Testis (tissue), 2 donors: ENCODE measurements at regions not wholly inside any gene's neighbourhood (a gene's known extent, or its start where the extent isn't known, plus 50 kb on each side); places are given as distances from the start of the nearest gene placed in this dataset.

Experiments
- POLR2A ChIP-seq: fragments of 450-650 bp; IDR thresholded peaks from one replicate; pipeline ENCODE4 v1.6.1; 2017; ENCODE audit warnings: antibody characterized with exemption, mild to moderate bottlenecking, moderate library complexity
- TF ChIP-seq, protein P1 (sequence below), 3 experiments: fragments of 450-650 bp in 2 of 3; fragments of 200-600 bp in 1 of 3; sonication (generic) in 1 of 3; IDR thresholded peaks; one replicate each; pipeline ENCODE4 v1.5.1; 2016 to 2019; ENCODE audit warnings: antibody characterized with exemption in 3 of 3, mild to moderate bottlenecking in 2 of 3, moderate library complexity in 1 of 3

DNA sequence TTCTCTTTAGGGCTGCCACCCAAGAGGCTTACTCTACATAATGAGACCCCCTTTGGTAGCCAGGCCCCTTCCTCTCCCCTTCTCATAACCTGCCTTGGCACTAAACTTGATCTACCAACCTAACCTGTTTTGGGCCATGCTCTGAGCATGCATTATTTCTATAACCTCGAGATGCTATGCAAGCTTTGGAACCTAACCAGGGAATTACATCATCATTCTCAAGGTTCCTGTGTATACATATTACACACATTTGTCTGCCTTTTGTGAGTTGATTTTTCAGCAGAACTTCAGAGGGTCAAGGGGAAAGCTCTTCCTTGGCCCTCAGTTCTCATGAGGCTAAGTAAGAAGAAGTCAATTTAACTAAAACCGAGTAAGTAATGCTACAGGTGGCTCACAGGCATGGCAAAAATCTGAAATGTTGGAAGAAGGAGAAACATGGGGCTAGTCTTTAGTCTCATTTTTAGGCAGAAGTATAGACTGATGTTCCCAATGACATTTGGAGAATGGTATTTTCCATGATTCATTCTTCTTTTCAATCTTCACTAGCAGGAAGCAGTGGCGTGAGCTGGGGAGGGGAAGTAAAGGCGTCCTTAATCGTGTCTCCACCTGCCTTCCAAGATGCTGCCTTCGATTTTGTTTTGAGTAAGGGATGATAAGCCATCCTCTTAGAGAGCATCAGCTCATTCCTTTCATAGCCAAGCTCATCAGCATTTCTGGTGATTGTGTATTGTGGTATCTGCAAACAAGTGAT lies 308.4 kb downstream of the ABCC12 start:
- TF ChIP-seq, protein P1, sequence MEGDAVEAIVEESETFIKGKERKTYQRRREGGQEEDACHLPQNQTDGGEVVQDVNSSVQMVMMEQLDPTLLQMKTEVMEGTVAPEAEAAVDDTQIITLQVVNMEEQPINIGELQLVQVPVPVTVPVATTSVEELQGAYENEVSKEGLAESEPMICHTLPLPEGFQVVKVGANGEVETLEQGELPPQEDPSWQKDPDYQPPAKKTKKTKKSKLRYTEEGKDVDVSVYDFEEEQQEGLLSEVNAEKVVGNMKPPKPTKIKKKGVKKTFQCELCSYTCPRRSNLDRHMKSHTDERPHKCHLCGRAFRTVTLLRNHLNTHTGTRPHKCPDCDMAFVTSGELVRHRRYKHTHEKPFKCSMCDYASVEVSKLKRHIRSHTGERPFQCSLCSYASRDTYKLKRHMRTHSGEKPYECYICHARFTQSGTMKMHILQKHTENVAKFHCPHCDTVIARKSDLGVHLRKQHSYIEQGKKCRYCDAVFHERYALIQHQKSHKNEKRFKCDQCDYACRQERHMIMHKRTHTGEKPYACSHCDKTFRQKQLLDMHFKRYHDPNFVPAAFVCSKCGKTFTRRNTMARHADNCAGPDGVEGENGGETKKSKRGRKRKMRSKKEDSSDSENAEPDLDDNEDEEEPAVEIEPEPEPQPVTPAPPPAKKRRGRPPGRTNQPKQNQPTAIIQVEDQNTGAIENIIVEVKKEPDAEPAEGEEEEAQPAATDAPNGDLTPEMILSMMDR (IDR thresholded peaks at IDR 0.05), result no peak
- TF ChIP-seq POLR2A, result no peak
